ENCODE measurements at regions not wholly inside any gene's neighbourhood (a gene's known extent, or its start where the extent isn't known, plus 50 kb on each side); places are given as distances from the start of the nearest gene placed in this dataset.

- DNase-seq (ENCODE audit: low spot score), result no peak
These were observed 253.6 kb upstream of the TNP1 start for GRCh38 chr2:217113491-217113890.

- no peak for DNase-seq (ENCODE audit: low spot score)
These were observed 250.7 kb upstream of the TNP1 start for GRCh38 chr2:217110550-217110949.

GRCh38 chr2:217108575-217109027 is 248.7 kb upstream of the TNP1 start:
- no peak for DNase-seq (ENCODE audit: low spot score)

DNA sequence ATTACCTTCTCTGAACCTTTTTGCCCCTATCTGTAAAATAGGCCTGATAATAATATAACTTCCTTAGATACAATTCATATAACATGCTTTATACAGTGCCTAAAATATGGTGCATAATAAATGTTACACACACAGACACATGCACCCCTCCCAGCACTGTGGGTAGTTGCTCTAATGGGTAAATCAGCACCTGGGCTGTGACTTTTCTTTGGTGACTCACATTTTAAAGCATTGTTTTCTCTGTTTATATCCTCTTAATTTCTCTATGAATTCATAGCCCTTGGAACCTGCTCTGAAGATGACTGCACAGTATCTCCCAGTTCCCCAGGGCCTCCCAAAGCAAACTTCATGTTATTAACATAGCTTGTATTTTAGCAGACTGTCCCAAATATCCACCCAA is 248.2 kb upstream of the TNP1 start:
- no peak for DNase-seq (ENCODE audit: low spot score)

DNA sequence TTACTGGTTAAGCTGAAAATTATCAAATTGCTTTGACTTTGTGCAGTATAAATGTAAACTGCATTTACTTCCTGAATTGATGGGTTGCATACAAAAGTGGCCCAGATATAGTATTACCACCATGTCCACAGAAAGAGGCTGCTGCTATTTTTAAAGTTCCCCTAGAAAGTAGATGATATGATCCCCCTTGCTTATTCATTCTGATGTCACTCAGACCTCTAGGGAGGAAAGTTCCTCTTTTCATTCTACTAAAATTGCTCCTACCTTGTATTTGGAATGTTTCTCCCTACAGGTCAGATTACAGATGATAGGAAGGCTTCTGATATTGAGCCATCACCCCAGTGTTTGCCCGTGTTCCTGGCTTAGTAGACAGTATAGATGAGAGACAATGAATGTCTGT is 247.6 kb upstream of the TNP1 start:
- DNase-seq (ENCODE audit: low spot score), result no peak

DNA sequence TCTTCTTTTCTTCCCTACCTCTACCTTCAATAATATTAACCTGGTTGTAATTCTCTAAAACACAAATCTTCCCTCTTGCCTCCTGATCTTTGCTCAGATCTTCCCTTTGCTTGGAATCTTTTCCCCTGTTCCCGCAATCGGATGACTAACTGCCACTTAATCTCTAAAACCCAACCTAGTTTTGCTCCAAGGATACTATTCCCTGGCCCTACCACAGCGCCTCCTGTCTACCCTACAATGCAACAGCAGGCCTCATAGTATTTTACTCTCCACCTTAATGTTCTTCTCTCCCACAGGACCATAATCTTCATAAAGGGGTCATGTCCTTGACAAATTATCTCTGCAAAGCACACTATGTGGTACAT is 246.8 kb upstream of the TNP1 start:
- no peak for DNase-seq (ENCODE audit: low spot score)

GRCh38 chr2:217105733-217106649 is 246.1 kb upstream of the TNP1 start:
- no peak for DNase-seq (ENCODE audit: low spot score)

DNA sequence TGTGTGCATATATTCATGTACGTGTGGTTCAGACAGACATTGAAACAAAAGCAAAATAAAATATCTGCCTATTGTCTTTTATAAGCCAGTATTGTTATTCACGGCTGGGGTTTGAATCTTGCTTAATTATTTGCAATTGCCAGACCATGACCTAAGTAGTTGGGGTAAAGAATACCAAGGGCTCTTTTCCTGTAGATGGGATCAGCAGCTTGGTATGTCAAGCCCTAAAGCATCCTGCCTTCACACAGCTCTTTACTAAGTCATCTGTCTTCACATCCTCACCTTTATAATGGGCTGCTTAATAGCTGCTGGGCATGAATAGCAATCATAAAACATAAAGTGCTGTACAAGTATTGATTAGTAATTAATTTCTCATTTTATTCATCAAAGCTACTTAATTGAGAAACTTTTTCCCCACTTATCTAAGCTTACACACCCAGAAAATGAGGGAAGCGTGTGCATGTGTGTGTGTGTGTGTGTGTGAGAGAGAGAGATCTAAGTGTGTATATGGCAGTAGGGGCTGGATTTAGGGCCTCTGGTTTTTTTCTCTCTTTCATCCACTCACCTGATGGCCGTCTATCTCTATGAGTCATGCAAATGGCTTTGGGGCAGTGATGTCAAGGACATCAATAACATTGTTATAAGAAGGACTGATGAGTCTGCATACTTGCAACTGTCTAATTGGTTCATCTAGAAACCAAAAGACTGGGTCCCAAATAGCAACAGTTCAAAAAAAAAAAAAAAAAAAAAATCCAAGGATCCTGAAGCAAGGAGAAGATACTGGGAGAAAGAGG is 244.1 kb upstream of the TNP1 start:
- DNase-seq (ENCODE audit: low spot score), result no peak

- no peak for DNase-seq (ENCODE audit: low spot score)
These were observed 243.1 kb upstream of the TNP1 start for GRCh38 chr2:217102956-217103355.

GRCh38 chr2:217101972-217102371 is 242.1 kb upstream of the TNP1 start:
- DNase-seq (ENCODE audit: low spot score), result no peak

GRCh38 chr2:217099561-217099960 is 239.7 kb upstream of the TNP1 start:
- DNase-seq (ENCODE audit: low spot score), result no peak

- no peak for DNase-seq (ENCODE audit: low spot score)
These were observed 238.6 kb upstream of the TNP1 start for GRCh38 chr2:217098435-217098834.

DNA sequence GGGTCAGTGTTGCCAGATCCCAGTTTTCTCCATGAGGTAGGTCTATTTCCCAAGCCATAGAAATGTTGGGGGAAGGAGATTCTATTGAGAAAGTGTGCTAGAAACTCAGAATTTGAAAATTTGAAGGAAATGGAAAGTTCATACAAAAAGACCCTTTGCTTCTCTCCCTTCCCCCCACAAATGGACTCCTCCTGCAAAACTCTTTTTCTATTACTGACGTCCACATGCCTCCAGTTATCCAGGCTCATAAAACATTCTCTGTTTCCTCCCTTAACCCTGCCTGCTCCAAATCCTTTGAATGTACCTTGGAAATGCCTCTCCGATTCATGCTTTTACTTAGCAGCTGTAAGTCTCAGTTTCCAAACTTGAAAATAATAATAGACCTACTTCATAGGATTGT is 237.5 kb upstream of the TNP1 start:
- no peak for DNase-seq (ENCODE audit: low spot score)

DNA sequence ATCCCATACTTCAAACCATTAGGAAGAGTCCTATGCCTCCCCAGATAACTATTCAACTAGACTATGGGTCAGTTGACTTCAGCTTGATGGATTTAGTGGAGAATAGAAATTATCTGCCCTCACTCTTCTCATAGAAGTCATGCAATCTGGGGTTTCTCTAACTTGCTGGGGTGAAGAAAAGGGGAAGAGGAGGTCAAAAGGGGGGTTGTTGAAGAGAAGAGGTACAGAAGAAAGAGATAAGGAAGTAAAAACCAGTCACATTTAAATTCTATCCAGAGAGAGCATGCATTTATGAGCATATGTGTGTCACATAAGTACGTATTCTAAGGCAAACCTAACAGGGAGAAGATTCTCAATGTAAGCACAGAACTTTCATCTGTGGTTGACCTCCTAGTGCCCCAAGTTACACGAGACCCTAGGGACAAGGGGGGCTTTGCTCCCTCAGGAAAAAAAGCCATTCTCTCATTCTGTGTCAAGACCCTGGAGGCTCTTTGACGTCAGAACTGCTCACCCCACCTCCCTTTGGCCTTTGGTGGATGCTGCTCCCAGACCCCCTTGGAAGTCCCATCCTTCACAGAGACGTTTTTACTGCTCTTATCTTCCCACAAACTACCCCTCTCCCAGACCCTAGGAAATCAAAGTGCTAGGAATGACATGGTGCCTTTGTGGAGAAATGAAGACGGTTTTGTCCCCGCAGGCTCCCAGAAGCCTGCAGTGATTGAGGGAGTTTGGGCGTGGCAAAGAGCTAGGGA is 236.8 kb upstream of the TNP1 start:
- DNase-seq (ENCODE audit: low spot score), result no peak

GRCh38 chr2:217095511-217096205 is 235.8 kb upstream of the TNP1 start:
- DNase-seq (ENCODE audit: low spot score), result no peak

GRCh38 chr2:217092710-217093379 is 233.0 kb upstream of the TNP1 start:
- DNase-seq (ENCODE audit: low spot score), result no peak

GRCh38 chr2:217091531-217091930 is 231.7 kb upstream of the TNP1 start:
- DNase-seq (ENCODE audit: low spot score), result no peak

GRCh38 chr2:217090884-217091283 is 231.0 kb upstream of the TNP1 start:
- DNase-seq (ENCODE audit: low spot score), result no peak

GRCh38 chr2:217090024-217090473 is 230.2 kb upstream of the TNP1 start:
- peak; percentile 51 for DNase-seq (ENCODE audit: low spot score)

DNA sequence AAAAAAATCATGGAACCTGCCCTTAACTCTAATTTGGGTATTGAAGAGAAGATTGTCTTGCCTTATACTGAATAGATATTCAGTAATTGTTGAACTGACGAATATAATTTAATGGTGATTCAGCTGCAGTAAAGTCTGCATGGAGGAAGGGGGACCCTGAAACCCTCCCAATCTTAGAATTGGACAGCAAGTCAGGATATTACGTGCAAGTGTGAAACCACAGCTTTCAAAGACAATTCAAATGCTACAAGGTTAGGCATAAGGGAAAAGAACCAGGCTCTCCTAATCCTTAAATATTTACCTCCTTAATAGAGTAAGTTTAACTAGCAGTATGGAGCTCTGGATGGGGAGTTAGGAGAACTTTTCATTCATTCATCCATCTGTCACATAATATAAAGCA is 226.9 kb upstream of the TNP1 start:
- DNase-seq (ENCODE audit: low spot score), result no peak

DNA sequence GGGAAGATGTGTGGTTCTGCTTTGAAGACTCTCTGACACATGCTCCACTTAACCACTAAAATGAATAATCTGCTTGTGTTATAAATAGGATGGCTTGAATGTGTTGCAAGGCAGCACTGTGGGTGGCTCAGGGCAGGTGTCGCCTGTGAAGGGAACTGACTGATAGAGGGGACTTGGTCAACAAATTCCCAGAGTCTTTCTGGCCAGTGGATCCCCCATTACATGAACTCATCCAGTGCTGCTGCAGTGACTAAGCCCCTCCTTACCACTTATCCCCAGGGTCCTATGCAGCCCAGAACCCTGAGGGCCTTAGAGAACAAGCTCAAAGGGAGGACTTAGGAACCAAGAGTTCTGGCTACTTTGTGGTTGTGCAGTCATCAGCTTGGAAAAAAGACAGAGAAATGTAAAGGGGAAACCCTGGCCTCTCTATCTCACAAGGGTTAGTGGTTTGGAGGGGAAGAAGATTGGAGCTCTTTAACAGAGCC is 226.2 kb upstream of the TNP1 start:
- no peak for DNase-seq (ENCODE audit: low spot score)
